ENCODE measurements at regions not wholly inside any gene's neighbourhood (a gene's known extent, or its start where the extent isn't known, plus 50 kb on each side); places are given as distances from the start of the nearest gene placed in this dataset.

GRCh38 chr10:20958764-20959163 is 61.7 kb upstream of the NEBL start:
- no peak for DNase-seq

DNA sequence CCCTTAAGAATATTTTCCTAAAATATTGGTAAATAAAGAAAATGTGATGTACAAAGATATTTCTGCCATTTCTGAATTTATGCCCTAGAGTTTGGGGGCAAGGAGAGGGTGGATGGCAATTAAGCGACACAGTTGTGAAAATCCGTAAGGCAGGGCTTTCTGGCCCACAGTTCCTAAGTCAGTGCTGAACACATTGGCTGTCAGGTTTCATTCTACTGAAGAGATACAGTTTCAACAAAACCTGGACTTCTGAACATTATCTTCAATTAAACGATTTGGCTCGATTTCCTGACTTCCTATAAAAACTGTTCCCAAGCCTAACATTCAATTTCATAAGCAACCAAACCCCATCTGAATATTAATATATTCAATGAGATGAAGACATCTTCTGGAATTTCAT is 61.1 kb upstream of the NEBL start:
- DNase-seq, result no peak

- DNase-seq, result no peak
These were observed 60.6 kb upstream of the NEBL start for GRCh38 chr10:20957744-20958143.

DNA sequence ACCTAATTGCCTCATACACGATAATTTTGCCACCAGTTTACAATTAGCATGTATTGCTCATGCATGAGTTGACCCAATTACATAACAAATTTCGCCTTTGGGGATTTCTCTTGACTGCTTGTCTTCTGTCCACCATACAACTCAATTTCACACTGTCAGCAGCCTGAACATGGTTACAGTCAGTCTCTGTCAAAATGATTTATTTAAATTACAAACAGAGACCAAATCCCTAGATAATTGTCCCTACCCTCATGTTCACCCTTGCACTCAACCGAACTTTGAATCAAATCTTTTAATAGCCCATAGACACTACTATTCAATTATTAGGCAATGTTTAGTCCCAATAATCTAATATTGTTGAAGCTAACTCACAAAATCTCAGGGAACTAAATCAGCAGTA is 59.7 kb upstream of the NEBL start:
- DNase-seq, result no peak

DNA sequence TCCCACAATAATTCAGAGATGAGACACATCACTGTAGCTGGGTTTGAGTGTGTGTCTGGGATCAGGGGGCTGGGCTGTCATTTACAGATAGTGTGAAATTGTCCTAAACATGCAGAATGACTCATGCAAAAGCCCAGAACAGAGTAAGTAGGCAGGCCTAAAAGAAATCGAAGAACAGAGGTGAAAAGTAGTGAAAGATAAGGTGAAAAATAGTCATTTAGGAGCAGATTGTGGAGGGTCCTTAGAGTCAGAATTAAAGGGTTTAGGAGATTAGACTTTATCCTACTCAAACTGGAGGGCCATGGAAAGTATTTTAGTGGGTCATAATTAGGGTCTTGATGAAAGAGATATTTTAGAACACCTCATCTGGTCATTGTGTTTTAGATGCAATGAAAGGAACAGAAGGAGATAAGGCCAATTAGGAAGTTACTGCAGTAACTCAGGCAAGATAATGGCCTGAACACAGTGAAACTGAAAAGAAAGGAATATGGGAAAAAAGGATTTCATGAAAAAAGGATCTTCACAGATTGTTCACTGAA is 58.3 kb upstream of the NEBL start:
- DNase-seq, result no peak

DNA sequence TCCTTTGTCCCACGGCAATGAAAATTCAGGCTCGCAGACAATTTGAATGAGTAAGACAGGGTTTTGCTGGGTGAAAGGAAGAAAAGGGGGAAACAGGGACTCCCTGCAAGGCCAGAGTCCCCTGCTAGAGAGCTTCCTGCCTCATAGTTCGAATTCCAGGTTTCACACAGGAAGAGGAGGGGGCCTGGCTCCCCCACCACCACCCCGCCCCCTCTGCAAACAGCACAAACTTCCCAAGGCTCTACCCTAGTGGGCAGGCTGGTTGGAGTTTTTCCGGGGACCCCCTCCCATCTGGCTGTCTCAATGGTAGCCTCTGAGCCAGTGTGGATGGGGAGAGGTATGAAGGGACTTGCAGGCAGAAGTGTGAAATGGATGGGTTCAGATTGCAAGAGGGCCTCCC is 57.4 kb upstream of the NEBL start:
- no peak for DNase-seq

DNA sequence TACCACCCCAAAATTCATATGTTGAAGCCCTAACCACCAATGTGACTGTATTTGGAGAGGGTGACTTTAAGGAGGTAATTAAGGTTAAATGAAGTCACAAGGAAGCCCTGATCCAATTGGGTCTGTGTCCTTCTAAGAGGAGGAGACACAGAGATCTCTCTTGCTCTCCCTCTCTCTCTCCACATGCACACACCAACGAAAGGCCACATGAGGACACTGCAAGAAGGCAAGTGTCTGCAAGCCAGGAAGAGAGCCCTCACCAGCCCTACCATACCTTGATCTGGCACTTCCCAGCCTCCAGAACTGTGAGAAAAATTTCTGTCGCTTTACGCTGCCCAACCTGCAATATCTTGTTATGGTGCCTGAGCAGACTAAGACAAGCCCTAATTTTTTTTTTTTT is 56.0 kb upstream of the NEBL start:
- DNase-seq, result no peak

DNA sequence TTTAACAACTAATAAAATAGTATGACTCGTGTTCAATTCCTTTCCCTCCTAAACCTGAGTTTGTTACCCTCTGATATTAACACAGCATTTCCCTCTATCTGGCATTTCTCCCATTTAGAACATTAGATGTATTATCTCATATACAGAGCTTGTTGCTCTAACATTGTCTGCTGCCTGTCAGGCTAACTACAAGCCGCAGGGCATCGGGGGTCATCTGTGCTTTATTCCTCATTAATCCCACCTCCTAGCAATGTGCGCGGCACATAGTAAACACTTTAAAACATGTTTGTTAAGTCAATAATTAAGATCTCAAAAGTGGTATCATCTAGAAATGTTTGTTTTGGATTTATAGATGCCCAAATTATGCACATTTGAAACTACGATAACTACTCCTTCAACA is 52.9 kb upstream of the NEBL start:
- DNase-seq, result no peak

- no peak for DNase-seq
These were observed 51.7 kb upstream of the NEBL start for GRCh38 chr10:20948686-20949327.
